Hepatocyte (in vitro differentiated cells): ENCODE measurements at regions not wholly inside any gene's neighbourhood (a gene's known extent, or its start where the extent isn't known, plus 50 kb on each side); places are given as distances from the start of the nearest gene placed in this dataset.

Experiments used
- EZH2 ChIP-seq: fragments of 200-600 bp; sonication (generic); IDR thresholded peaks from 2 replicates; pipeline ENCODE4 v1.6.1; 2016; ENCODE audit warnings: antibody characterized with exemption, mild to moderate bottlenecking, borderline replicate concordance
- EZH2phosphoT487 ChIP-seq: fragments of 200-600 bp; sonication (generic); IDR thresholded peaks from one replicate; pipeline ENCODE4 v1.6.1; 2018; ENCODE audit warnings: antibody characterized with exemption, mild to moderate bottlenecking, low read depth, moderate library complexity; ENCODE audit not compliant: unreplicated experiment, severe bottlenecking
- TF ChIP-seq, protein P1 (sequence below): fragments of 200-600 bp; sonication (generic); IDR thresholded peaks from 2 replicates; pipeline ENCODE4 v1.5.1; 2016; ENCODE audit warnings: antibody characterized with exemption, mild to moderate bottlenecking; ENCODE audit not compliant: poor library complexity

DNA sequence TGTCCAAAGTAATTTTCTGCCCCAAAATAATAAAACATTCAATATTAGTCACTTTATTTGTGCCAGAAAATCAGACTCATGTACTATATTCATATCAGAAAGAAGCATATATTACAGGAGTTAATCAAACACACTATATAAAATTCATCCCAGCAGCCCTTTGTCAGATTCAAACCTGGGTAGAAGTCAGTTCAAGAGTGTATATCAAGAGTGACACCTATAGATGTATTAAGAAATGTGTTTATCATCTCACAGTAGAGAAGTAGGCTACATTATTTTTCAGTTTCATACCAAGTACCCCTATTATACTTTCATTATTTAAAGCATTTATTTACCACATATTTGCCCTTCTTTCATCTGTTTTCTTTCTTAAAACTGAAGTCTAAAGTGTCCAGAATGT is 193.2 kb upstream of the DDX18 start:
- TF ChIP-seq, protein P1, sequence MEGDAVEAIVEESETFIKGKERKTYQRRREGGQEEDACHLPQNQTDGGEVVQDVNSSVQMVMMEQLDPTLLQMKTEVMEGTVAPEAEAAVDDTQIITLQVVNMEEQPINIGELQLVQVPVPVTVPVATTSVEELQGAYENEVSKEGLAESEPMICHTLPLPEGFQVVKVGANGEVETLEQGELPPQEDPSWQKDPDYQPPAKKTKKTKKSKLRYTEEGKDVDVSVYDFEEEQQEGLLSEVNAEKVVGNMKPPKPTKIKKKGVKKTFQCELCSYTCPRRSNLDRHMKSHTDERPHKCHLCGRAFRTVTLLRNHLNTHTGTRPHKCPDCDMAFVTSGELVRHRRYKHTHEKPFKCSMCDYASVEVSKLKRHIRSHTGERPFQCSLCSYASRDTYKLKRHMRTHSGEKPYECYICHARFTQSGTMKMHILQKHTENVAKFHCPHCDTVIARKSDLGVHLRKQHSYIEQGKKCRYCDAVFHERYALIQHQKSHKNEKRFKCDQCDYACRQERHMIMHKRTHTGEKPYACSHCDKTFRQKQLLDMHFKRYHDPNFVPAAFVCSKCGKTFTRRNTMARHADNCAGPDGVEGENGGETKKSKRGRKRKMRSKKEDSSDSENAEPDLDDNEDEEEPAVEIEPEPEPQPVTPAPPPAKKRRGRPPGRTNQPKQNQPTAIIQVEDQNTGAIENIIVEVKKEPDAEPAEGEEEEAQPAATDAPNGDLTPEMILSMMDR, result no peak
- TF ChIP-seq EZH2, result no peak
- TF ChIP-seq EZH2phosphoT487, result no peak
